HepG2 (cell line): ENCODE measurements at regions not wholly inside any gene's neighbourhood (a gene's known extent, or its start where the extent isn't known, plus 50 kb on each side); places are given as distances from the start of the nearest gene placed in this dataset.

Experiments used
- ATAC-seq: fragments of 200-7000 bp; cut with Tn5 transposase; 3 replicates; pipeline ENCODE4 v1.9.1; 2020; ENCODE audit warnings: mild to moderate bottlenecking, moderate library complexity
- BruUV-seq: library from RNA; stranded (reverse); fragments of 400-500 nt; replicated peaks from 2 replicates; lab custom pipeline; 2021; lab: Mats Ljungman, UMichigan
- CTCF ChIA-PET: fragments of 300-600 bp; formaldehyde crosslinking; extraction: SDS; loops from one replicate; lab custom pipeline; 2021; ENCODE audit warnings: low total read pairs, inconsistent platforms, low intra/inter-chr PET ratio; lab: Yijun Ruan, JAX
- POLR2A ChIA-PET: fragments of 350-600 bp; sonication (Branson Sonifier 250); formaldehyde crosslinking; loops from one replicate; lab custom pipeline; 2020; ENCODE audit warnings: antibody characterized with exemption, inconsistent platforms; lab: Yijun Ruan, JAX
- DNase-seq: peaks from one replicate; pipeline ENCODE4 v3.0.0-alpha.2; 2015; ENCODE audit warnings: low spot score
- FAIRE-seq: peaks from 3 replicates; lab custom pipeline; 2011; peaks lifted over from hg19 to GRCh38; lab: Jason Lieb, UNC
- H2AFZ ChIP-seq: one replicate; pipeline ENCODE4 v1.6.1; 2011; ENCODE audit warnings: low read length, inconsistent platforms
- H3K27ac ChIP-seq: fragments of 300-600 bp; 3 replicates; pipeline ENCODE4 v1.8.0; 2011; ENCODE audit warnings: mixed run types, mild to moderate bottlenecking, mixed read lengths, low read length, inconsistent platforms; ENCODE audit not compliant: insufficient read depth; ENCODE audit errors: extremely low read length
- H3K27me3 ChIP-seq, 2 experiments: fragments of 200-600 bp in 1 of 2; 2 replicates in 1 of 2; 3 replicates in 1 of 2; pipeline versions ENCODE4 v1.6.0 to v1.8.0; 2011; ENCODE audit warnings: low read length in 2 of 2, mild to moderate bottlenecking in 2 of 2, moderate library complexity in 2 of 2, inconsistent platforms in 1 of 2; ENCODE audit not compliant: insufficient read depth in 2 of 2, control insufficient read depth in 1 of 2
- H3K36me3 ChIP-seq, 2 experiments: fragments of 200-600 bp in 1 of 2; replicated peaks in 1 of 2; 2 replicates in 1 of 2; 3 replicates in 1 of 2; pipeline versions ENCODE4 v1.5.1 to v1.8.0; 2011; ENCODE audit warnings: low read length in 2 of 2, inconsistent platforms in 1 of 2; ENCODE audit not compliant: insufficient read depth in 2 of 2, control insufficient read depth in 1 of 2
- H3K4me1 ChIP-seq: 2 replicates; pipeline ENCODE4 v1.5.1; 2012; ENCODE audit warnings: low read length, inconsistent platforms; ENCODE audit not compliant: insufficient read depth
- H3K4me2 ChIP-seq: 2 replicates; pipeline ENCODE4 v1.6.0; 2011; ENCODE audit warnings: low read depth, low read length, inconsistent platforms
- H3K4me3 ChIP-seq, 3 experiments: fragments of 200-600 bp in 1 of 3; sonication (generic), shearing (Covaris generic) in 1 of 3; replicated peaks in 1 of 3; 2 replicates each; pipeline ENCODE4 v1.5.1; 2011 to 2016; ENCODE audit warnings: low read length in 3 of 3, inconsistent platforms in 2 of 3, low read depth in 2 of 3, mild to moderate bottlenecking in 2 of 3, control low read depth in 1 of 3, mixed read lengths in 1 of 3; ENCODE audit not compliant: insufficient read depth in 1 of 3
- H3K79me2 ChIP-seq: one replicate; pipeline ENCODE4 v1.6.1; 2011; ENCODE audit warnings: low read length, inconsistent platforms; ENCODE audit not compliant: insufficient read depth
- H3K9ac ChIP-seq: 2 replicates; pipeline ENCODE4 v1.6.0; 2011; ENCODE audit warnings: mild to moderate bottlenecking, low read depth, low read length, inconsistent platforms; ENCODE audit not compliant: insufficient read depth
- H3K9me3 ChIP-seq: 2 replicates; pipeline ENCODE4 v1.5.1; 2012; ENCODE audit warnings: mild to moderate bottlenecking, low read length
- H4K20me1 ChIP-seq: 2 replicates; pipeline ENCODE4 v1.6.0; 2011; ENCODE audit warnings: inconsistent platforms, mild to moderate bottlenecking, low read length, moderate library complexity; ENCODE audit not compliant: insufficient read depth
- GATAD2A ChIP-seq: IDR thresholded peaks from 2 replicates; pipeline ENCODE4 v1.6.1; 2016
- HOXA7 ChIP-seq: sonication (generic); formaldehyde crosslinking; IDR thresholded peaks from 2 replicates; pipeline ENCODE4 v1.8.1; 2022; ENCODE audit warnings: mild to moderate bottlenecking, missing genetic modification reagents, moderate library complexity
- RFXAP ChIP-seq: sonication (generic); formaldehyde crosslinking; IDR thresholded peaks from 2 replicates; pipeline ENCODE4 v1.4.0; 2020; ENCODE audit warnings: missing genetic modification reagents, borderline replicate concordance
- RXRB ChIP-seq: IDR thresholded peaks from 2 replicates; pipeline ENCODE4 v1.6.1; 2016; ENCODE audit warnings: borderline replicate concordance, missing genetic modification reagents, missing compliant biosample characterization
- SIX1 ChIP-seq: sonication (generic); formaldehyde crosslinking; IDR thresholded peaks from 2 replicates; pipeline ENCODE4 v1.4.0; 2020; ENCODE audit warnings: missing genetic modification reagents, borderline replicate concordance
- STAT5B ChIP-seq: sonication (generic); formaldehyde crosslinking; IDR thresholded peaks from 2 replicates; pipeline ENCODE4 v1.4.0; 2020; ENCODE audit warnings: missing genetic modification reagents
- THRA ChIP-seq: sonication (generic); formaldehyde crosslinking; IDR thresholded peaks from 2 replicates; pipeline ENCODE4 v1.4.0; 2020; ENCODE audit warnings: missing genetic modification reagents, borderline replicate concordance
- WGBS: methylation state at CpG from one replicate; pipeline ENCODE4 v1.1.6; 2017; ENCODE audit warnings: low lambda C conversion rate; 5-methylcytosine and 5-hydroxymethylcytosine counted together
- in situ Hi-C: cut with HindIII; loops from 2 replicates; pipeline ENCODE4 v1.10.0; 2017; ENCODE audit warnings: low pct_unique_long_range_greater_than_20kb; ENCODE audit not compliant: extremely low pct_ligation_motif_present
- intact Hi-C: fragments of 100-400 bp; cut with micrococcal nuclease; formaldehyde crosslinking; loops from one replicate; pipeline ENCODE4 v1.10.0; 2022; ENCODE audit not compliant: unreplicated experiment
- TF ChIP-seq, protein P1 (sequence below): sonication (generic); formaldehyde crosslinking; conservative IDR thresholded peaks from 2 replicates; pipeline ENCODE4 v1.4.0; 2020; ENCODE audit warnings: mild to moderate bottlenecking, missing genetic modification reagents, moderate library complexity

GRCh38 chr14:89493877-89494634 lies 77.0 kb upstream of the FOXN3 start (continued):
- TF ChIP-seq STAT5B (CRISPR knock-in tag): no peak

DNA sequence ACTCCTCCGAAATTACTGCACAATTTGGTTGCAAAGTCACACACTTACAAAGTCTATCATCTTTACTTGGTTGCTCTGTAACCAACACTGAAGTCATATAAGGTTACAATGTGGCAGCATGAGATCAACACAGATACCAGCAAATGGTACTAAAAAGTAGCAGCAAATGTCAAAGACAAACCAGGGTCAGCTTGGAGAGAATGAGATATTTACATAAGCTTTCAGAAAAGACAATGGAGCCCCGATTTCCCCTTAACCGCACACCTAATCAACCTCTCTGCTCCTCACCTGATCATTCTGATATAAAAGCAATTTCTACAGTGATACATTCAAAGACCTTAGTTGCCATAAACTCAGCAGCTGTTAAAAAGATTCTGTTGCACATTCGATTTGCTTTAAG lies 76.4 kb upstream of the FOXN3 start:
- peak; percentile 53 for FAIRE-seq
- Histone ChIP-seq H3K4me1 (peaks cover 66% of the 10 kb centered on the region), H3K9ac (no peak overlapping the region), H3K9me3 (no peaks in the 10 kb centered on the region), H3K4me2 (peak overlapping the region; percentile 64), H4K20me1 (no peaks in the 10 kb centered on the region), H3K27ac (peak overlapping the region; percentile 65), H2AFZ (no peak overlapping the region), H3K36me3 (no peaks in the 10 kb centered on the region), H3K4me3 (peak overlapping the region in 1 of 3 experiments; percentile 13; a peak in 1 of 6 replicates), H3K27me3 (no peaks in the 10 kb centered on the region), H3K79me2 (no peaks in the 10 kb centered on the region)
- TF ChIP-seq HOXA7 (CRISPR knock-in tag) (no peak), RXRB (CRISPR knock-in tag) (peak; percentile 43; the same call in 1 of the 2 replicates), SIX1 (CRISPR knock-in tag) (peak; percentile 34; the same call in 1 of the 2 replicates), RFXAP (CRISPR knock-in tag) (no peak), GATAD2A (CRISPR knock-in tag) (peak; percentile 8; the same call in 1 of the 2 replicates), THRA (CRISPR knock-in tag) (peak; percentile 25; the same call in 1 of the 2 replicates)
- TF ChIP-seq, protein P1, sequence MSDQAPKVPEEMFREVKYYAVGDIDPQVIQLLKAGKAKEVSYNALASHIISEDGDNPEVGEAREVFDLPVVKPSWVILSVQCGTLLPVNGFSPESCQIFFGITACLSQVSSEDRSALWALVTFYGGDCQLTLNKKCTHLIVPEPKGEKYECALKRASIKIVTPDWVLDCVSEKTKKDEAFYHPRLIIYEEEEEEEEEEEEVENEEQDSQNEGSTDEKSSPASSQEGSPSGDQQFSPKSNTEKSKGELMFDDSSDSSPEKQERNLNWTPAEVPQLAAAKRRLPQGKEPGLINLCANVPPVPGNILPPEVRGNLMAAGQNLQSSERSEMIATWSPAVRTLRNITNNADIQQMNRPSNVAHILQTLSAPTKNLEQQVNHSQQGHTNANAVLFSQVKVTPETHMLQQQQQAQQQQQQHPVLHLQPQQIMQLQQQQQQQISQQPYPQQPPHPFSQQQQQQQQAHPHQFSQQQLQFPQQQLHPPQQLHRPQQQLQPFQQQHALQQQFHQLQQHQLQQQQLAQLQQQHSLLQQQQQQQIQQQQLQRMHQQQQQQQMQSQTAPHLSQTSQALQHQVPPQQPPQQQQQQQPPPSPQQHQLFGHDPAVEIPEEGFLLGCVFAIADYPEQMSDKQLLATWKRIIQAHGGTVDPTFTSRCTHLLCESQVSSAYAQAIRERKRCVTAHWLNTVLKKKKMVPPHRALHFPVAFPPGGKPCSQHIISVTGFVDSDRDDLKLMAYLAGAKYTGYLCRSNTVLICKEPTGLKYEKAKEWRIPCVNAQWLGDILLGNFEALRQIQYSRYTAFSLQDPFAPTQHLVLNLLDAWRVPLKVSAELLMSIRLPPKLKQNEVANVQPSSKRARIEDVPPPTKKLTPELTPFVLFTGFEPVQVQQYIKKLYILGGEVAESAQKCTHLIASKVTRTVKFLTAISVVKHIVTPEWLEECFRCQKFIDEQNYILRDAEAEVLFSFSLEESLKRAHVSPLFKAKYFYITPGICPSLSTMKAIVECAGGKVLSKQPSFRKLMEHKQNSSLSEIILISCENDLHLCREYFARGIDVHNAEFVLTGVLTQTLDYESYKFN: 0 out of 2 replicates have a peak, but pooled peaks have one; percentile 4
- intact Hi-C loops: loop anchor here (5.0 kb wide), 1 partner anchor 76 kb away; the partner anchor contains the start of gene FOXN3
- peak; percentile 27 for ATAC-seq
- WGBS: 8% methylated on average over 4 of the region's 4 CpGs
- ChIA-PET POLR2A (interaction anchor here (0.7 to 1.4 kb wide), 5 partner anchors 51 to 417 kb away, joined by 3 to 4 read pairs (median 4); no protein-coding TSS in a partner anchor), CTCF (no interaction called here)
- BruUV-seq: no TSS peak
- in situ Hi-C loops: no loop called here
- peak; percentile 16 for DNase-seq
